DOHH2 (cell line): ENCODE measurements at regions not wholly inside any gene's neighbourhood (a gene's known extent, or its start where the extent isn't known, plus 50 kb on each side); places are given as distances from the start of the nearest gene placed in this dataset.

Experiments
- H3F3A ChIP-seq: fragments of 200-600 bp; sonication (generic), shearing (Covaris generic); 2 replicates; pipeline ENCODE4 v1.6.0; 2016; ENCODE audit warnings: antibody characterized with exemption, mild to moderate bottlenecking; ENCODE audit not compliant: control insufficient read depth, insufficient read depth
- H3K27ac ChIP-seq: fragments of 200-600 bp; sonication (generic); 2 replicates; pipeline ENCODE4 v1.5.1; 2014; ENCODE audit warnings: low read depth, mild to moderate bottlenecking, low read length, moderate library complexity
- H3K27me3 ChIP-seq: fragments of 200-600 bp; sonication (generic); 2 replicates; pipeline ENCODE4 v1.6.1; 2014; ENCODE audit warnings: mild to moderate bottlenecking, low read length, mixed read lengths; ENCODE audit not compliant: control insufficient read depth
- H3K36me3 ChIP-seq: fragments of 200-600 bp; sonication (generic); 2 replicates; pipeline ENCODE4 v1.6.1; 2014; ENCODE audit warnings: mild to moderate bottlenecking, low read length, moderate library complexity, mixed read lengths; ENCODE audit not compliant: control insufficient read depth
- H3K4me1 ChIP-seq: fragments of 200-600 bp; sonication (generic); 2 replicates; pipeline ENCODE4 v1.6.1; 2014; ENCODE audit warnings: mild to moderate bottlenecking, low read length, mixed read lengths; ENCODE audit not compliant: control insufficient read depth
- H3K4me2 ChIP-seq: fragments of 200-600 bp; sonication (generic); 2 replicates; pipeline ENCODE4 v1.6.0; 2014; ENCODE audit warnings: mild to moderate bottlenecking, low read length, moderate library complexity
- H3K4me3 ChIP-seq: fragments of 200-600 bp; sonication (generic); 2 replicates; pipeline ENCODE4 v1.5.1; 2014; ENCODE audit warnings: mild to moderate bottlenecking, low read length, mixed read lengths
- H3K79me2 ChIP-seq: fragments of 200-600 bp; sonication (generic); 2 replicates; pipeline ENCODE4 v1.6.1; 2014; ENCODE audit warnings: mild to moderate bottlenecking, low read length, mixed read lengths; ENCODE audit not compliant: control insufficient read depth
- H3K9me2 ChIP-seq: fragments of 200-600 bp; sonication (generic); replicated peaks from 2 replicates; pipeline ENCODE4 v1.6.1; 2014; ENCODE audit warnings: mild to moderate bottlenecking, low read length, mixed read lengths; ENCODE audit not compliant: control insufficient read depth
- H3K9me3 ChIP-seq: fragments of 200-600 bp; sonication (generic); 2 replicates; pipeline ENCODE4 v1.6.1; 2014; ENCODE audit warnings: antibody characterized with exemption, low read length, mixed read lengths; ENCODE audit not compliant: control insufficient read depth, insufficient read depth
- H4K20me1 ChIP-seq: fragments of 200-600 bp; sonication (generic); 2 replicates; pipeline ENCODE4 v1.6.0; 2014; ENCODE audit warnings: low read depth, mild to moderate bottlenecking, antibody characterized with exemption, low read length, moderate library complexity; ENCODE audit not compliant: control insufficient read depth, insufficient read depth
- CTCF ChIP-seq: fragments of 200-600 bp; sonication (generic); IDR thresholded peaks from one replicate; pipeline ENCODE4 v1.5.1; 2014; ENCODE audit warnings: antibody characterized with exemption, mild to moderate bottlenecking, low read depth, low read length; ENCODE audit not compliant: poor library complexity, severe bottlenecking
- EZH2phosphoT487 ChIP-seq: fragments of 200-600 bp; sonication (generic); IDR thresholded peaks from 2 replicates; pipeline ENCODE4 v1.6.1; 2017; ENCODE audit warnings: borderline replicate concordance, mild to moderate bottlenecking, antibody characterized with exemption, low read length, moderate library complexity, mixed read lengths

DNA sequence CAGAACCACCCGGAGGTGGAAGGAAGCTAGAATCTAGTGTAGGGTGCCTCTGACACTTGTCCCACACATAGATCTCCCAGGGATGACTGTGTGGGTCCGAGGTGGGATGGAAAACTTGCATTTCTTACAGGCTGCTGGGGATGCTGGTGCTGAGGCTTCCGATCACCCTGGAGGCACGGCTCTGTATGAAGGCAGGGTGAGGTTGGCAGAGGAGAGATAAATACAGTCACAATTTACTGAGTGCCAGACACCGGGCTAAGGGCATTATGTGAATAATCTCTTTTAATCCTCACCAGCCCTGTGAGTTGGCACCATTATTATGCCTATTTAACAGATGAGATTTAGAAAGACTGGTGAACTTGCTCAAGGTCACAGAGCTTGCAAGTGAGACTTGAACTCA, 250.2 kb upstream of the RREB1 start:
- Histone ChIP-seq H3K27ac (no peak overlapping the region), H3K4me1 (no peaks in the 10 kb centered on the region), H3K4me2 (no peak overlapping the region), H3K36me3 (no peaks in the 10 kb centered on the region), H3K9me2 (no peaks in the 10 kb centered on the region), H3K4me3 (no peak overlapping the region), H3K79me2 (no peaks in the 10 kb centered on the region), H3K27me3 (peaks cover 27% of the 10 kb centered on the region), H4K20me1 (no peaks in the 10 kb centered on the region), H3F3A (no peaks in the 10 kb centered on the region), H3K9me3 (no peaks in the 10 kb centered on the region)
- TF ChIP-seq CTCF (no peak), EZH2phosphoT487 (no peak)

DNA sequence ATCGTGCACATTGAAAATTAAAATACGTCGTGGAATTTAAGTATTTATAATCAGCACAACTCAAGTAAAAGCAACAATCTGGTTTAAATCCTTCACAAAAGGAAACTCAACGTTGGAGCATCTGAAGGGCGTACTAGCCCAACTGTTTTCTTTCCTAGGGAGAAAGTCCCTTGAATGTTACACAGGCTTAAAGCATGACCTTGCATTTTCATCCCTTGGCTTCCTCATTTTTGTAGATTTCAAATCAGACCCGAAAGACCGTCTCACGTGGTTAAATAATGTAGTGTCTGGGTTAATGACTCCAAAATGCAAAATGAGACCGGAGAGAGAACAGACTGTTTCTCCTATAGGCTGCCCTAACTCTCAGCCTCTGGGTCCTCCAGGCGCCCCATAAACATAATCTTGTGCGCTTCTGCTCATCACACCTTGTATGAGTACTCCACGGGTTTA, 249.2 kb upstream of the RREB1 start:
- H3K4me3 ChIP-seq = no peak overlapping the region
- H3K4me2 ChIP-seq = no peak overlapping the region
- H3K27me3 ChIP-seq = peaks cover 27% of the 10 kb centered on the region
- no peaks in the 10 kb centered on the region for H3K9me2 ChIP-seq
- H3K27ac ChIP-seq = no peak overlapping the region
- no peaks in the 10 kb centered on the region for H3K9me3 ChIP-seq
- H3F3A ChIP-seq = no peaks in the 10 kb centered on the region
- no peaks in the 10 kb centered on the region for H4K20me1 ChIP-seq
- no peaks in the 10 kb centered on the region for H3K4me1 ChIP-seq
- H3K36me3 ChIP-seq = no peaks in the 10 kb centered on the region
- H3K79me2 ChIP-seq = no peaks in the 10 kb centered on the region
- TF ChIP-seq CTCF = no peak
- TF ChIP-seq EZH2phosphoT487 = no peak

- Histone ChIP-seq H3K79me2 (no peaks in the 10 kb centered on the region), H3K9me3 (no peaks in the 10 kb centered on the region), H3K4me3 (no peak overlapping the region), H3F3A (no peaks in the 10 kb centered on the region), H3K4me1 (no peaks in the 10 kb centered on the region), H3K4me2 (no peak overlapping the region), H3K27ac (no peak overlapping the region), H3K9me2 (no peaks in the 10 kb centered on the region), H3K27me3 (peaks cover 25% of the 10 kb centered on the region), H3K36me3 (no peaks in the 10 kb centered on the region), H4K20me1 (no peaks in the 10 kb centered on the region)
- TF ChIP-seq CTCF (no peak), EZH2phosphoT487 (no peak)
Observed at GRCh38 chr6:6859105-6859504, 248.7 kb upstream of the RREB1 start.

- H3K4me3 ChIP-seq = no peak overlapping the region
- TF ChIP-seq EZH2phosphoT487 = no peak
- no peak for TF ChIP-seq CTCF
Observed at GRCh38 chr6:6859722-6860121, 248.0 kb upstream of the RREB1 start.

More at GRCh38 chr6:6859722-6860121, 248.0 kb upstream of the RREB1 start:
- Histone ChIP-seq H3F3A (no peaks in the 10 kb centered on the region), H3K9me3 (no peaks in the 10 kb centered on the region), H3K4me2 (no peak overlapping the region), H3K79me2 (no peaks in the 10 kb centered on the region), H3K9me2 (no peaks in the 10 kb centered on the region), H4K20me1 (no peaks in the 10 kb centered on the region), H3K27ac (no peak overlapping the region), H3K4me1 (no peaks in the 10 kb centered on the region), H3K36me3 (no peaks in the 10 kb centered on the region), H3K27me3 (peaks cover 23% of the 10 kb centered on the region)
